AG10803 (cell line): ENCODE measurements at regions not wholly inside any gene's neighbourhood (a gene's known extent, or its start where the extent isn't known, plus 50 kb on each side); places are given as distances from the start of the nearest gene placed in this dataset.
A peak's percentile ranks its signal among the peaks of the same experiment; 100 is the strongest.

Experiments used
- DNase-seq: peaks from one replicate; pipeline ENCODE4 v3.0.0; 2010; ENCODE audit warnings: low read depth
- H3K4me3 ChIP-seq: 2 replicates; pipeline ENCODE4 v1.5.1; 2011; ENCODE audit warnings: mild to moderate bottlenecking, low read length, control low read depth
- CTCF ChIP-seq: conservative IDR thresholded peaks from 2 replicates; pipeline ENCODE4 v1.5.1; 2011; ENCODE audit warnings: mild to moderate bottlenecking, low read length, control low read depth, inconsistent platforms

DNA sequence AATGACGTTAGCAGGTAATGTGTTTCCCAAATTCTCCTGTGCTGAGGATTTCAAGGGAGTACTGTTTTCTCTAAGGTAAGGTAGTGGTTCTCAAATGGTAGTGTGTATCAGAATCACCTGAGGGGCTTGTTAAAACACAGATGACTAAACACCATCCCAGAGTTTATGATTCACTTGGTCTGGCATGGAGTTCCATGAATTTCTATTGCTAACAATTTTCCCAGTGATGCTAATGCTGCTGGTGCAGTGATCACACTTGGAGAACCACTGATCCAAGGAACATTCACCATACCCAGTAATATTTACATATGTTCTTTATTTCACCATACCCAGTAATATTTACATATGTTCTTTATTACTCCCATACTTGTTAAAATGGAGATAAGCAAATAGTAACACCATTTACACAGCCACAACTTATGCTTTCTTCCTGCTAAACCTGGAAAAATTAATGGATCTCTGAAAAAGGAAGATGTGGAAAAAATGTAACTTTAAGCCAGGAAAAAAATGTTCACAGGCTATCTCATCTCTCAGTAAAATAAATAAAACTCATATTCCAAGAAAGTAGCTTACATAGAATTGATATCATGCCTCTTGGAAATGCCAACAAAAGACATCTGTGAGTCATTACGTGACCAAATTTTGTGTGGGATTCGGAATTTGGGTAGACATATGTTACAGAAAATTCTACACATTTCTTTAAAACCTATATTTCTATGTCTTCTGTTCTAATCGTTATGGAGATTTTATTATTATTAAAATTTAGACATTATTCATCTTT, 129.5 kb downstream of the MMUT start:
- H3K4me3 ChIP-seq: no peak overlapping the region
- no peak for DNase-seq
- TF ChIP-seq CTCF: no peak

- H3K4me3 ChIP-seq: no peak overlapping the region
- DNase-seq: no peak
- TF ChIP-seq CTCF: no peak
Measured at GRCh38 chr6:49332781-49333180, 130.3 kb downstream of the MMUT start.

- DNase-seq: no peak
- TF ChIP-seq CTCF: no peak
Measured at GRCh38 chr6:49329186-49329585, 133.9 kb downstream of the MMUT start.

GRCh38 chr6:49328051-49328744, 134.9 kb downstream of the MMUT start:
- TF ChIP-seq CTCF: no peak
- DNase-seq: no peak
- no peak overlapping the region for H3K4me3 ChIP-seq

More at GRCh38 chr6:49329186-49329585, 133.9 kb downstream of the MMUT start:
- H3K4me3 ChIP-seq: no peak overlapping the region

DNA sequence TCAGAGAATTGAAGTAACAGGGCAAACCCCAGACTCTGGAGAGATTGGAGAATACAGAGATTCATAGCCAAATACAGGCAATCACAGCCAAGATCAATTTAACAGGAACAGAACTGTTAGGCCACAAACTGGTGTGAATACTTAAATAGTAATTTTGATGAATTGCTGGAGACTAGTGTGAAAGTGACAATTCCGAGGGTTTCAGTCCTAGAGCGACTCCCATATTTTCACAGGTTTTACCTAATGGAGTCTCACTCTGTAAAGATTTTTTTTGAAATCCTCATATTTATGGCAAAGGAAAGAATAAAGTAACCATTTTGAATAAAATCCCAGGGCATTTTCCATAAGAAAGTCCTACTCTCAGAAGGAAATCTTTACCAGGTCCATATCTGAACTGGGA, 135.5 kb downstream of the MMUT start:
- no peak overlapping the region for H3K4me3 ChIP-seq
- no peak for TF ChIP-seq CTCF
- DNase-seq: no peak

DNA sequence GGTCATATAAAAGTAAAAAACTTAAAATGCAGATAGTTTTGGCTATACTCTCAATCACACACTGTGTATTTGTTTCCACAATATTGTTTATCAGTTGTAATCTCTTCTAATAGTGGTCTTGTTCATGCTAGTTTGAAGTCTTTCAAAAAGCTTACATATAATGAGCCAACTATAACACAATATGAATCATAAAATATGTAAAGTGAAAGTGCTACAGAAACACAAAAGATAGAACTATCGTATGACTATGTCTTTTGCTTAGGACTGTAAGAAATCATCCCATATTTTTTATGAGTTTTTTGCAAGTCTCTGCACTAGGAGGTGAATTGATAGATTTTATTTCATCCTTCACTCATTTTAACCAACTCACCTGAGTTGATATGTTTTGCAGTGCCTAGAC, 136.0 kb downstream of the MMUT start:
- no peak for TF ChIP-seq CTCF
- DNase-seq: no peak
- no peak overlapping the region for H3K4me3 ChIP-seq

DNA sequence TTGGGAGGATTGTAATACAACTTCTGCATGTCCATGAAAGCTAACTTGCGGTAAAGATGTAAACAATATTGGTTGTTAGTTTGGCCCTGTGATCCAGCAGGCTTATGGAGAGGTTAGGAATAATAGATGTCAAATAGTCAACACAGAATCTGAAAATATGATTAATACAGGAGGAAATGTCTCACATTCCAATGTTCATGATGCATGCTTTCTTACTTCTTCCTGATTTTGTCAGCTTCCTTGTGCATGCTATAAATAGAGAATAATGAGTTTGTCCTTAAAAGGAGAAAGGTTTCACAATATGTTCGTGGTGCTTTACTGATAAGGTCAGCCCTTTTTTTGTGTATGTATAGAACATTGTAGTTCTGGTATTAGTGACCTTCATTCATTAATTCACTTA, 136.7 kb downstream of the MMUT start:
- TF ChIP-seq CTCF: no peak
- no peak overlapping the region for H3K4me3 ChIP-seq
- DNase-seq: peak; percentile 49
